NB4 (cell line): ENCODE measurements at regions not wholly inside any gene's neighbourhood (a gene's known extent, or its start where the extent isn't known, plus 50 kb on each side); places are given as distances from the start of the nearest gene placed in this dataset.

Experiments used
- DNase-seq: peaks from one replicate; pipeline ENCODE4 v3.0.0; 2010; ENCODE audit warnings: low read depth
- H3K4me3 ChIP-seq: one replicate; pipeline ENCODE4 v1.5.1; 2011; ENCODE audit warnings: mild to moderate bottlenecking, low read depth, low read length, moderate library complexity
- MYC ChIP-seq: IDR thresholded peaks from 2 replicates; pipeline ENCODE4 v1.6.1; 2011; ENCODE audit warnings: low read depth, low read length
- POLR2A ChIP-seq: IDR thresholded peaks from 2 replicates; pipeline ENCODE4 v1.6.1; 2011; ENCODE audit warnings: mild to moderate bottlenecking; ENCODE audit not compliant: insufficient read length; ENCODE audit errors: extremely low read depth
- TF ChIP-seq, protein P1 (sequence below): IDR thresholded peaks from one replicate; pipeline ENCODE4 v1.5.1; 2012; ENCODE audit warnings: low read depth, low read length
- TF ChIP-seq, protein P2 (sequence below): IDR thresholded peaks from 2 replicates; pipeline ENCODE4 v1.6.1; 2011; ENCODE audit warnings: low read depth, low read length

DNA sequence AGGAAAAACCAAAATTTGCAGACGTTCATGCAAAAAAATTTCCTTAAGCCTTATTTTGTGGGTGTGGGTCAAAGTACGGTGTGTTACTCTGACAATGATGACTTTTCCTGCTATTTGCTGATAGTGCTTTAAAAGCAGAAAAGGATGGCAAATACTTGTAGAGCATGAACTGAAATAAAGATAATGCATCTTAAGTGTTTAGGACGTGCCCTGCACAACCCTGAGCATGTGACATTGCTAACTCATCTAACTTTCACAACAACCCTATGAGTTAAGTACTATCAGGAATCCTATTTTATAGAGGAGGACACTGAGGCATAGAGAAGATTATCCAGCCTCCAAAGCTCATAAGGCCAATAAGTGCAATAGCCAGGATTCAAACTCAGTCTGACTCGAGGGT, 143.3 kb downstream of the RNF152 start:
- TF ChIP-seq POLR2A (no peak), MYC (no peak)
- TF ChIP-seq, protein P1, sequence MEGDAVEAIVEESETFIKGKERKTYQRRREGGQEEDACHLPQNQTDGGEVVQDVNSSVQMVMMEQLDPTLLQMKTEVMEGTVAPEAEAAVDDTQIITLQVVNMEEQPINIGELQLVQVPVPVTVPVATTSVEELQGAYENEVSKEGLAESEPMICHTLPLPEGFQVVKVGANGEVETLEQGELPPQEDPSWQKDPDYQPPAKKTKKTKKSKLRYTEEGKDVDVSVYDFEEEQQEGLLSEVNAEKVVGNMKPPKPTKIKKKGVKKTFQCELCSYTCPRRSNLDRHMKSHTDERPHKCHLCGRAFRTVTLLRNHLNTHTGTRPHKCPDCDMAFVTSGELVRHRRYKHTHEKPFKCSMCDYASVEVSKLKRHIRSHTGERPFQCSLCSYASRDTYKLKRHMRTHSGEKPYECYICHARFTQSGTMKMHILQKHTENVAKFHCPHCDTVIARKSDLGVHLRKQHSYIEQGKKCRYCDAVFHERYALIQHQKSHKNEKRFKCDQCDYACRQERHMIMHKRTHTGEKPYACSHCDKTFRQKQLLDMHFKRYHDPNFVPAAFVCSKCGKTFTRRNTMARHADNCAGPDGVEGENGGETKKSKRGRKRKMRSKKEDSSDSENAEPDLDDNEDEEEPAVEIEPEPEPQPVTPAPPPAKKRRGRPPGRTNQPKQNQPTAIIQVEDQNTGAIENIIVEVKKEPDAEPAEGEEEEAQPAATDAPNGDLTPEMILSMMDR, result no peak
- TF ChIP-seq, protein P2, sequence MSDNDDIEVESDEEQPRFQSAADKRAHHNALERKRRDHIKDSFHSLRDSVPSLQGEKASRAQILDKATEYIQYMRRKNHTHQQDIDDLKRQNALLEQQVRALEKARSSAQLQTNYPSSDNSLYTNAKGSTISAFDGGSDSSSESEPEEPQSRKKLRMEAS, result no peak
- no peak overlapping the region for H3K4me3 ChIP-seq
- no peak for DNase-seq

DNA sequence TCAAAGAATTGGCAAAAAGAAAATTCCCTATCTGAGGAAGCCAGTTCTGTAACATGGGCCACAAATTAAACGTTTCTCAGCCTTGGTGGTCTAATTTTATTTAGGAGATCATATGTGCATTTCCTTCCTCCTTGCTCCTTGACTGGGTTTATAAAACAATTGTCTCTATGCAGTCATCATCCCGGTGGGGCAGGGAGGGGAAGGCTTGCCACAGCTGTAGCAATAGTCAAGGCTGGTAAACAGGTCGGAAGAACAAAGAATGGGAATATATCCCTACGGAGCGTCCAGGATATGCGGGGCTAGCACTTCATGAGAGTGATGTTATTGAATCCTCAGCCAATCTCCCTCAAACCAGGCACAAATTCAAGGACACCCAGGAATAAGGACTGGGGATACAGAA, 143.8 kb downstream of the RNF152 start:
- no peak for DNase-seq
- no peak overlapping the region for H3K4me3 ChIP-seq
- no peak for TF ChIP-seq POLR2A
- TF ChIP-seq, protein P1, result no peak
- TF ChIP-seq, protein P2, result no peak
- no peak for TF ChIP-seq MYC

DNA sequence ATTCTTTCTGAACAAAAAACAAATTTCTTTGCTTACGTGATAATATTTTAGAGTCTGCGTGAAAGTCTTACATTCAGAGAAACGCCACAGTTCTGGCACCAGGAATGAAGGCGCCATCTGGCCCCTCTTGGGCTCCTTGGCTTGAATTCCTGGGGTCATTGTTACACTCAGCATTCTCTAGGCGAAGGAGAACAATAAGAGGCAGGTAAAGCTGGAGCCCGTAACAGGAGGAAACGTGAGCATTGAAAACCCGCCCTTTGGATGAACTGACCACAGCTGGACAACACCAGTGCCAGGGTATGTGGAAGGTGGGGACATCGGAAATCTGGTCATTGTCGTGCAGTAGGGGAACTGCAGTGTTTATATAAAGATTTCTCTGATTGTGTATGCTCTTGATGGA, 144.8 kb downstream of the RNF152 start:
- no peak overlapping the region for H3K4me3 ChIP-seq
- no peak for DNase-seq
- TF ChIP-seq POLR2A (no peak), MYC (no peak)
- TF ChIP-seq, protein P1, result no peak
- TF ChIP-seq, protein P2, result no peak

DNA sequence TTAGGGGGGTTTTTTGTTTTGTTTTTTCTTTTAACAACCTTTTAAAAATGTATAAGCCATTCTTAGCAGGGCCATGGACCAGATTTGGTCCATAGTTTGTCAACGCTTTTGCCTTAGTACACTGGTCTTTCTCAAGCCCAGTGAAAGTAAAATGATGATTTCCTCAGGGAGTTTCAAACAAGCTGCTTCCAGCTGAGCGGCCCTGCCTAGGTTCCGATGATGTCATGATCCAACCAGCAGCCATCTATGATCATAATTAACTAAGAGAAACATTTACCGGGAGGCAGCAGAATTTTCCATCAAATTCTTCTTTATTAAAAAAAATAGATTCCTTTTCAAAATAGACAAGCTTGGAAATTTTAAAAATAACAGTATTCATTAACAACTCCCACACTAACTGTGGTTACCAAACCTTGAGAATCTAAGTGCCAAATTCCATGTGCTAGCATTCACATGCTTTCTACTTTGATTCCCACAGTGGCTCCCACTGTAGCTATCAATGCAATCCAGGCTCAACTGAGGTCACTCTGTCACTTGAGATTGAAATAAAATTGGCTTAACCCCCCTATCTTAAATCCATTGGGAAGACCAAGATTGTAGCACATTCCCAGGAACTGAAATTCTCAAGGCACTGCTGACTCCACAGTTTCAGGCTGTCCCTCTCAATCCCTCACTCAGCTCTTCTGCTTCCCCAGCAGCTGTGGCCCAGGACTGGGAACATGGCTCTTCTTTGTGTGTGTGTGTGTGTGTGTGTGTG, 148.9 kb downstream of the RNF152 start:
- DNase-seq, result no peak
- TF ChIP-seq, protein P2, result no peak
- TF ChIP-seq, protein P1, result no peak
- TF ChIP-seq POLR2A (no peak), MYC (no peak)
- H3K4me3 ChIP-seq, result no peak overlapping the region

DNA sequence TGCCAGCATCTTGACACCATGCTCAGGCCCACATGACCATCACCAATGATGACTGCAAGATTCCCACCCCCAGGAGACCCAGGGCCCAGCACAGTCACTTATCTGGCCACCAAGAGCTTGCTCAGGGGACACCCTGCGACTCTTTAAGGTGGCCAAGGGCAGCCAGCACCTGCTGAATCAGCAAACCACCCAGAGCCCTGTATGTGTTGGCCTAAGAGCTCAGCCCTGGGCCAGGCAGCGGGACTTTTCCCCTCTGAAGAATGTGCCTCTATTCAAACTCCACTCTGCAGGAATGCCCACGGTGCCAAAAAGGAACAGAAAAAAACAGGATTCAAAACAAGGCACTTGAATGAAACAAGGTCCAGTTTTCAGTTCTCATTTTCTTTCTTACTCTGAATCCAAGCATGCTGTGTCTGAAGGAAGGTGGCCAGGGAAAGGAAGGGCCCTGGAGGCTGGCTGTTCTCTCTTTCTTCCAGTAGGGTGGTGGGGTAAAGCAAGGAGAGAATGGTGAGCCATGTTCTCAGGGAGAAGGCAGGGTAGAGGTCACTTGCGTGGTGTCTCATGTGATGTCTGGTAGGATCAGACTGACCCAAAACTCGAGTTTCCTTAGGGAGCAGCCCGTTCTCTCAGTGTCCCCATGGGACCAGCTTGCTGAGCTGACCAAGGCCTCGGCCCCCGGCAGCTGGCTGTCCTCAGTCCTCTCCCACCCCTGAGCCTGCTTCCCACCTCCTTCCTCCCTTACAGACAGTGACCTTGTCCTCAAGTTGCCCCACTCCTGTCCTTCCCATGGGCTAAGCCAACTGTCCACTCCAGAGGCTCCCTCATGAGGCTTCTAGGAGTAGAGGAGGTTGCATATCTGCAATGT, 150.0 kb downstream of the RNF152 start:
- no peak for DNase-seq
- TF ChIP-seq, protein P1, result no peak
- TF ChIP-seq MYC, result no peak
- no peak for TF ChIP-seq POLR2A
- TF ChIP-seq, protein P2, result no peak
- no peak overlapping the region for H3K4me3 ChIP-seq
